Gastroesophageal sphincter (tissue), 4 donors: ENCODE measurements at regions not wholly inside any gene's neighbourhood (a gene's known extent, or its start where the extent isn't known, plus 50 kb on each side); places are given as distances from the start of the nearest gene placed in this dataset.

Experiments
- ATAC-seq: fragments of 150-250 bp; one replicate; pipeline ENCODE4 v1.9.1; 2016; ENCODE audit warnings: mild to moderate bottlenecking, moderate library complexity
- H3K27ac ChIP-seq, 4 donors: fragments of 200-600 bp; sonication (generic) in 3 of 4; 1 replicate in 3 of 4; 2 replicates in 1 of 4; pipeline ENCODE4 v1.5.1; 2016 to 2019
- H3K27me3 ChIP-seq: fragments of 200-600 bp; sonication (generic); one replicate; pipeline ENCODE4 v1.5.1; 2019
- H3K36me3 ChIP-seq, 2 donors: fragments of 200-600 bp; sonication (generic); one replicate each; pipeline ENCODE4 v1.5.1; 2019; ENCODE audit warnings: control low read depth in 1 of 2
- H3K4me1 ChIP-seq, 3 donors: fragments of 200-600 bp; sonication (generic); 1 replicate in 2 of 3; 2 replicates in 1 of 3; pipeline ENCODE4 v1.5.1; 2016 to 2019; ENCODE audit warnings: control low read depth in 2 of 3
- H3K4me3 ChIP-seq, 2 donors: fragments of 200-600 bp; sonication (generic); one replicate each; pipeline ENCODE4 v1.5.1; 2019; ENCODE audit warnings: mild to moderate bottlenecking in 1 of 2, moderate library complexity in 1 of 2
- H3K9me3 ChIP-seq, 3 donors: fragments of 200-600 bp; sonication (generic); one replicate each; pipeline ENCODE4 v1.5.1; 2017 to 2019; ENCODE audit warnings: control low read depth in 2 of 3
- EP300 ChIP-seq: sonication (generic); formaldehyde crosslinking; IDR thresholded peaks from one replicate; pipeline ENCODE4 v1.6.1; 2017; ENCODE audit warnings: antibody characterized with exemption, mild to moderate bottlenecking
- POLR2A ChIP-seq, 2 donors: fragments of 450-650 bp; IDR thresholded peaks; one replicate each; pipeline ENCODE4 v1.6.1; 2017; ENCODE audit warnings: antibody characterized with exemption in 2 of 2, mild to moderate bottlenecking in 2 of 2, moderate library complexity in 1 of 2
- POLR2AphosphoS5 ChIP-seq: sonication (generic); formaldehyde crosslinking; IDR thresholded peaks from one replicate; pipeline ENCODE4 v1.6.1; 2017; ENCODE audit warnings: antibody characterized with exemption
- WGBS, 2 donors: methylation state at CpG; one replicate each; pipeline ENCODE4 v1.1.5; 2018; ENCODE audit warnings: low coverage in 1 of 2; 5-methylcytosine and 5-hydroxymethylcytosine counted together
- TF ChIP-seq, protein P1 (sequence below), 4 experiments: fragments of 200-600 bp in 2 of 4; fragments of 450-650 bp in 2 of 4; sonication (generic) in 1 of 4; IDR thresholded peaks; one replicate each; pipeline ENCODE4 v1.5.1; 2017 to 2019; ENCODE audit warnings: antibody characterized with exemption in 4 of 4, mild to moderate bottlenecking in 2 of 4, moderate library complexity in 2 of 4

DNA sequence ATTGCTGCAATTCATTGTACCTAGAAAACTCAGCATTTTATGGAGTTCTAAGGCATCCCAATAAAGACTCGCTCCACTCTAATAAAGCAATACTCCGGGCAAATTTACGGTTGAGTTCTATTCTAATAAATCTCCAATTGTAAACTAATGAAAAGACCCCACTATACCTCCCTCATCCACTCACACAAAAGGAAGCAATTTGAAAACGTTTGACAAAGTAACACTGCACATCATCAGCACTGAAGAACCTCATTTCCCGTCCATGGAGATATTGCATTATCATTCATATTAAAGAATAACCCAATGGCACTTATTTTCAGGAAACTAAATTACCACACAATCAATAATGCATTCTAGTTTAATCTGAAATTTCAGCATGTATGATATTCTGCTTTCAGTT, 111.0 kb upstream of the LMO3 start:
- no peak for TF ChIP-seq EP300
- TF ChIP-seq, protein P1, sequence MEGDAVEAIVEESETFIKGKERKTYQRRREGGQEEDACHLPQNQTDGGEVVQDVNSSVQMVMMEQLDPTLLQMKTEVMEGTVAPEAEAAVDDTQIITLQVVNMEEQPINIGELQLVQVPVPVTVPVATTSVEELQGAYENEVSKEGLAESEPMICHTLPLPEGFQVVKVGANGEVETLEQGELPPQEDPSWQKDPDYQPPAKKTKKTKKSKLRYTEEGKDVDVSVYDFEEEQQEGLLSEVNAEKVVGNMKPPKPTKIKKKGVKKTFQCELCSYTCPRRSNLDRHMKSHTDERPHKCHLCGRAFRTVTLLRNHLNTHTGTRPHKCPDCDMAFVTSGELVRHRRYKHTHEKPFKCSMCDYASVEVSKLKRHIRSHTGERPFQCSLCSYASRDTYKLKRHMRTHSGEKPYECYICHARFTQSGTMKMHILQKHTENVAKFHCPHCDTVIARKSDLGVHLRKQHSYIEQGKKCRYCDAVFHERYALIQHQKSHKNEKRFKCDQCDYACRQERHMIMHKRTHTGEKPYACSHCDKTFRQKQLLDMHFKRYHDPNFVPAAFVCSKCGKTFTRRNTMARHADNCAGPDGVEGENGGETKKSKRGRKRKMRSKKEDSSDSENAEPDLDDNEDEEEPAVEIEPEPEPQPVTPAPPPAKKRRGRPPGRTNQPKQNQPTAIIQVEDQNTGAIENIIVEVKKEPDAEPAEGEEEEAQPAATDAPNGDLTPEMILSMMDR (IDR thresholded peaks at IDR 0.05) = no peak
- TF ChIP-seq POLR2AphosphoS5 = no peak
- no peak for TF ChIP-seq POLR2A (IDR thresholded peaks at IDR 0.05)
- H3K4me1 ChIP-seq = no peaks in the 10 kb centered on the region
- no peak overlapping the region for H3K4me3 ChIP-seq
- no peak for ATAC-seq
- no peaks in the 10 kb centered on the region for H3K36me3 ChIP-seq
- H3K27me3 ChIP-seq = no peaks in the 10 kb centered on the region
- H3K27ac ChIP-seq = no peak overlapping the region
- 65 to 75% methylated on average over 5 of the region's 5 CpGs for WGBS, 2 donors
- H3K9me3 ChIP-seq = no peaks in the 10 kb centered on the region

DNA sequence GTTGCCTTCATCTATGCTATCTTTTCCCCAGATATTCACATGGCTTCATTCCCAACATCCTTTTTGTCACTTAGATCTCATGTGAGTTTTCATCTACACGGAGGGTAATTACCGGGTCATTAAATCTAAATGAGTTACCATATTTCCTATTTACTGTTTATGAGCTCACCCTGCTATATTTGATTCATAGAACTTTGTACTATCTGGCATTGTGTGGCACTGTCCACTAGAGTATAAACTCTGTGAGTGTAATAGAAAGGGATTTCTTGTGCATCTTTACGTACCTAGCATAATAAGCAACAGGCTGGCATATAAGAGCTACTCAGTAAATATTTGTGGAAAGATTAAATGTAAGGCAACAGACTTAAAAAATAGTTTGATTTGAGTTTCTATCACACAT, 86.1 kb upstream of the LMO3 start:
- H3K27ac ChIP-seq = no peak overlapping the region
- WGBS, 2 donors = 87 to 93% methylated on average over 3 of the region's 3 CpGs
- H3K4me1 ChIP-seq = no peaks in the 10 kb centered on the region
- H3K4me3 ChIP-seq = no peak overlapping the region
- no peak for ATAC-seq
- H3K27me3 ChIP-seq = no peaks in the 10 kb centered on the region
- no peaks in the 10 kb centered on the region for H3K36me3 ChIP-seq
- H3K9me3 ChIP-seq = peaks cover 0 to 6% (median 0%) of the 10 kb centered on the region in 3 donors
- no peak for TF ChIP-seq POLR2A (IDR thresholded peaks at IDR 0.05)
- TF ChIP-seq EP300 = no peak
- TF ChIP-seq, protein P1 (IDR thresholded peaks at IDR 0.05) = no peak
- TF ChIP-seq POLR2AphosphoS5 = no peak

DNA sequence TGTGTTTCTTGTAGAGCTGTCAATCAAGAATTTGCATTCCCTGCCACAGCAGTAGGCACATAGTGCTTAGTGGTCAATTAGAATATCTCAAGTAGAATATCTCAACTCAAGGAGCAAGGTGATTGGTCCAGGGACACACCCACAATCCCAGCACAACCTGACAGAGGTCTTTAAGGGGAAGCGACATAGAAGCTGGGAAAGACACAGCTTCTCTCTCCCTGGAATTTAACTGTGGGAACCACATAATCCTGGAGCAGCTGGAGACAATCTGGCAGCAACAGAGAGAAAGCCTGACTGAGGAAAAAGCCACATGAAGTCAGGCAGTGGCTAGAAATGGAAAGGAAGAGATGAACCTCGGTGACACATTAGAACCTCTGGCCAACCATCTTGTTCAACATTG, 85.7 kb upstream of the LMO3 start:
- TF ChIP-seq POLR2A (IDR thresholded peaks at IDR 0.05) (no peak), EP300 (no peak), POLR2AphosphoS5 (no peak)
- TF ChIP-seq, protein P1 (IDR thresholded peaks at IDR 0.05) = no peak

DNA sequence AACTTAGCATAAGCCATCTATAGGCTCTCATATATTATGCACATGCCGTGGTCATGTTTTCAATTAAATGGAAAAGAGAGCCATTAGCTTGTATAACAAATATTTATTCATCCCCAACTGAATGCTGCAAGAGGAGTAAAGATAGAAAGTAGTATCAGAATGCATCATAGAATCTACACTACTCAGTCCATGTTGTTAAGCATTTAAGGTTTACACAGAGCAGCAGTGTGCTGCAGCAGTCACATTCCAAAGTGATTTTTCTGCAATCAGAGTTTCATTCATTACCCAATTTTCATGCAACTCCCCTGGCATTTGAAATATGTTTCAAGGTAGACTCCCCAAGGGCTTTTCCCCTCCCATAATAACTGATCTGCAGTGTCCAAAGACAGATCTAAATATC, 82.2 kb upstream of the LMO3 start:
- Histone ChIP-seq H3K27ac (no peak overlapping the region), H3K9me3 (no peaks in the 10 kb centered on the region), H3K27me3 (no peaks in the 10 kb centered on the region), H3K4me1 (no peaks in the 10 kb centered on the region), H3K36me3 (no peaks in the 10 kb centered on the region), H3K4me3 (no peak overlapping the region)
- 81 to 87% methylated on average over 1 of the region's 1 CpG for WGBS, 2 donors
- no peak for TF ChIP-seq EP300
- no peak for ATAC-seq

More for the DNA sequence above, 85.7 kb upstream of the LMO3 start:
- H3K27me3 ChIP-seq = no peaks in the 10 kb centered on the region
- no peak overlapping the region for H3K4me3 ChIP-seq
- no peaks in the 10 kb centered on the region for H3K36me3 ChIP-seq
- peaks cover 0 to 6% (median 0%) of the 10 kb centered on the region in 3 donors for H3K9me3 ChIP-seq
- H3K27ac ChIP-seq = no peak overlapping the region
- WGBS, 2 donors = 69 to 81% methylated on average over 1 to 2 of the region's 2 CpGs
- no peaks in the 10 kb centered on the region for H3K4me1 ChIP-seq
- no peak for ATAC-seq

DNA sequence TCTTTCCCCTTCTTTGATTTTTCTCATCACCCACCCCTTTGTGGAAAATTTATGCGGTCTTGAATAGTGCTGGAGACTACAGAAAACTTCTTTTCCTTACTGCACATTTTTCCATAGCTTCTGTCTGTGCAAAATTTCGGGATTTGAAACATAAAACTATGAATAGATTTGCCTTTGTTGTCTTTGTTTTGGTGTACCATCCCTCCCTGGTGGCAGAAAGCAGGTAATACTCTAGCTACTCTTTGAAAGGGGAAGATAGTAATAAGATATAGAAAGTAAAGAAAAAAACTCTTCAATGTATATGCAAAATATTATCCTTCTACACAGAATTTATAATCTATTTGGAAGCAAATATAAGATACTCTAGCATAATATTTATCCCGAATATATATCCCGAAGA, 79.1 kb upstream of the LMO3 start:
- H3K27ac ChIP-seq = no peak overlapping the region
- H3K36me3 ChIP-seq = no peaks in the 10 kb centered on the region
- H3K4me3 ChIP-seq = no peak overlapping the region
- TF ChIP-seq EP300 (no peak), POLR2A (IDR thresholded peaks at IDR 0.05) (no peak)
- TF ChIP-seq, protein P1 (IDR thresholded peaks at IDR 0.05) = peak; percentile 9 to 37 (median 35)
- ATAC-seq = no peak
- no peaks in the 10 kb centered on the region for H3K9me3 ChIP-seq
- 67 to 70% methylated on average over 3 to 4 of the region's 4 CpGs for WGBS, 2 donors
- H3K27me3 ChIP-seq = no peaks in the 10 kb centered on the region
- no peaks in the 10 kb centered on the region for H3K4me1 ChIP-seq

DNA sequence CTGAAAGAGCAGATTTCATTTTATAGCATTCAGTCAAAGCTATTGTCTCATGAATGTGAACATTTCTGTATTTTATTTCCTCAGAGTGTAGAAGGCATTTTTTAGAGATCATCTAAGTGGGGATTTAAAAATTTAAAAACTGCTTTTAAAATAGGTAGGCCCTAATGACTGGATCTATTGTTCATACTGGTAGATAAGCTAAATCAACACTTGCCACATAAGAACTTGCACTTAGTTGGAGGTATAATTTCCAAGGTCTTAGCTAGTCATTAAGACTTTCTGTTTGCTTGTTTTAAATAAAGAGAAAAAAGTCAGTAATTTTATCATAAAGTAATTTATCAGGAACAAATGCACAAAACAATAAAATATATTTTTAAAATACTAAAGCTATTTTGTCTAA, 75.2 kb upstream of the LMO3 start:
- Histone ChIP-seq H3K36me3 (no peaks in the 10 kb centered on the region), H3K27ac (no peak overlapping the region), H3K4me1 (no peaks in the 10 kb centered on the region), H3K27me3 (no peaks in the 10 kb centered on the region), H3K9me3 (no peaks in the 10 kb centered on the region), H3K4me3 (no peak overlapping the region)
- TF ChIP-seq EP300 (no peak), POLR2A (IDR thresholded peaks at IDR 0.05) (no peak), POLR2AphosphoS5 (no peak)
- TF ChIP-seq, protein P1 (IDR thresholded peaks at IDR 0.05) = no peak
- no peak for ATAC-seq
